D721Med (cell line): ENCODE measurements at regions not wholly inside any gene's neighbourhood (a gene's known extent, or its start where the extent isn't known, plus 50 kb on each side); places are given as distances from the start of the nearest gene placed in this dataset.

Experiments used
- DNase-seq: peaks from one replicate; pipeline ENCODE4 v3.0.0; 2011; ENCODE audit warnings: low spot score; ENCODE audit not compliant: insufficient read length
- FAIRE-seq: peaks from 2 replicates; lab custom pipeline; 2011; peaks lifted over from hg19 to GRCh38; lab: Jason Lieb, UNC
- TF ChIP-seq, protein P1 (sequence below): IDR thresholded peaks from 2 replicates; pipeline ENCODE4 v1.5.1; 2012; ENCODE audit warnings: mild to moderate bottlenecking, control low read depth; ENCODE audit not compliant: insufficient read depth; ENCODE audit errors: missing control alignments

DNA sequence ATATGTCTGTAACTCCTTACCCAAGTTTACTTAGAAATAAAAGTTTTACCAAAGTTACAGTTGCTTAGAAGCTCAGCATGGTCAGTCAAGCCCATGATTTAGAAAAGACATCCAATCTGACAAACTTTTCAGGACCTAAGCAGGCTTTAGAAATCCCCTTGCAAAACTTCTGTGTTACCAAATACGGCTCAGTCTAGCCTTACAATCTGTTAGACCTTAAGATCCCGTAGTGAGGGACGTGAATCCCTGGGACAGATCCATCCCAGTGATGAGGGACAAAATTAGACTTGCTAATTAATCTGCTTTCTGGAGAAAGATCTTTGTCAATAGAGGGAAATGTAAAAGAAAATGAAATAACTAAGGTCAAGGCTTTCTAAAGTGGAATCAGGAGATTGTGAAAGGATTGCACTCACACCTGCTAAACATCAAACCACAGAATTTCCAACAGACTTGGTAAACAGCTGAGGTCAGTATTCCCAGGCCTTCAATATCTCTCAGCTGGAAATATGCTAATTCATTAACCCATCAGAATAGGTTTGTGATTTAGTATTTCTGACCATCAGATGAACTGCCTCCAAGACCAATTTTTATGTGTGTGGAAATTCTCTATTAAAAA, 375.3 kb downstream of the DUSP10 start:
- FAIRE-seq (peak; percentile 41), DNase-seq (no peak)
- TF ChIP-seq, protein P1, sequence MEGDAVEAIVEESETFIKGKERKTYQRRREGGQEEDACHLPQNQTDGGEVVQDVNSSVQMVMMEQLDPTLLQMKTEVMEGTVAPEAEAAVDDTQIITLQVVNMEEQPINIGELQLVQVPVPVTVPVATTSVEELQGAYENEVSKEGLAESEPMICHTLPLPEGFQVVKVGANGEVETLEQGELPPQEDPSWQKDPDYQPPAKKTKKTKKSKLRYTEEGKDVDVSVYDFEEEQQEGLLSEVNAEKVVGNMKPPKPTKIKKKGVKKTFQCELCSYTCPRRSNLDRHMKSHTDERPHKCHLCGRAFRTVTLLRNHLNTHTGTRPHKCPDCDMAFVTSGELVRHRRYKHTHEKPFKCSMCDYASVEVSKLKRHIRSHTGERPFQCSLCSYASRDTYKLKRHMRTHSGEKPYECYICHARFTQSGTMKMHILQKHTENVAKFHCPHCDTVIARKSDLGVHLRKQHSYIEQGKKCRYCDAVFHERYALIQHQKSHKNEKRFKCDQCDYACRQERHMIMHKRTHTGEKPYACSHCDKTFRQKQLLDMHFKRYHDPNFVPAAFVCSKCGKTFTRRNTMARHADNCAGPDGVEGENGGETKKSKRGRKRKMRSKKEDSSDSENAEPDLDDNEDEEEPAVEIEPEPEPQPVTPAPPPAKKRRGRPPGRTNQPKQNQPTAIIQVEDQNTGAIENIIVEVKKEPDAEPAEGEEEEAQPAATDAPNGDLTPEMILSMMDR: no peak

DNA sequence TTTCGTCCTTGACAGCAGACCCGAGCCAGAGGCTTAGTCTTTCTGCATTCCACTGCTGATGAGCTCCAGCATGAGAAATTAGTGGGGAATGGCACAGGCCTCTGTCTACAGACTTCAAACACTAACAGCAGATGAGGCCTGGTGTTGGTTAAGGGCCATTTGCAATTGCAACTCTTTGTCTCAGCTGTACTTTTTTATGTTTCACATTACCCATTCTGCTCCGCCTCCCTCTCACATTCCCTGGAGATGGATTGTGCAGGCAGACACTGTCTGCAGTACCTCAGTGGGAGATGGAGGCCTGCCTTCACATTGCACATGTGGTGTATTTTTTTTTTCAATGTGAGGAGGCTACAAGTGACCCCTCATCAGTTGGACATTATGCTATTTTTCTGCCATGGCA, 370.2 kb downstream of the DUSP10 start:
- FAIRE-seq: no peak
- no peak for DNase-seq

DNA sequence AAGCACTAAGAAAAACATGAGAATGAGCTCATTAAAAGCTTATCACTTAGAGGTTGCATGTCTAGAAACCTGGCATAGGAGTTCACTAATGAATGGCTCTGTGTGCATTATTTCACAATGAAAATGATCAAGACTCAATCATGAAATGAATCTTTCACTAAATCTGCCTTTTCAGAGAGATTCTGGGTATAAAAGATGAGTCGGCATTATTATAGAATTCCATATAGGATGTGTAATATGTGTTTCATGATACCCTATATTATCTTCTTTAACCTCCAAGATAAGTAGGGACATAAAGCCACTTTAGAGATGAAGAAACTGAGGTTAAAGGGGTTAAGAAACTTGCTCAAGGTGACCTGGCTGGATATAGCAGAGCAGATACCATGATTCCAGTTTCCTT, 368.1 kb downstream of the DUSP10 start:
- TF ChIP-seq, protein P1: no peak
- no peak for FAIRE-seq
- no peak for DNase-seq

More for the DNA sequence above, 370.2 kb downstream of the DUSP10 start:
- TF ChIP-seq, protein P1: no peak

DNA sequence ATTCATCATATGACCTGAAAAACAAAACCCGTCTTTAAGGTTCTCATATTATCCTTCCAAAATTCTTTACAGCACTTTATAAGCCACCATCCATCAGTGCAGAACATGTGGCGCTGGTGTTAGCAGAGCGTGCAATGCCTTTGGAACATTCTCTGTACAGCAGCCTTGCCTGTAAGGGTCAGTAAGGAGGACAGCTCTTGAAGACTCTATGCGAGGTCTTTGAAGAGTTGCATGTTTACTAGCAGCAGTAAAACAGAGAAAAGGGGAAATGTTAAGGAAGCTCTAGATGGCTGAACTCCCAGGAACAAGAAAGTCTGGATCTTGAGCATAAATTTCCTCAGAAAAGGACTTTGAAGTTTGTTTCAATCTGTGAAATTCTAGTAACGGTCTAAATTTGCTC, 365.6 kb downstream of the DUSP10 start:
- DNase-seq (no peak), FAIRE-seq (no peak)
- TF ChIP-seq, protein P1: no peak

DNA sequence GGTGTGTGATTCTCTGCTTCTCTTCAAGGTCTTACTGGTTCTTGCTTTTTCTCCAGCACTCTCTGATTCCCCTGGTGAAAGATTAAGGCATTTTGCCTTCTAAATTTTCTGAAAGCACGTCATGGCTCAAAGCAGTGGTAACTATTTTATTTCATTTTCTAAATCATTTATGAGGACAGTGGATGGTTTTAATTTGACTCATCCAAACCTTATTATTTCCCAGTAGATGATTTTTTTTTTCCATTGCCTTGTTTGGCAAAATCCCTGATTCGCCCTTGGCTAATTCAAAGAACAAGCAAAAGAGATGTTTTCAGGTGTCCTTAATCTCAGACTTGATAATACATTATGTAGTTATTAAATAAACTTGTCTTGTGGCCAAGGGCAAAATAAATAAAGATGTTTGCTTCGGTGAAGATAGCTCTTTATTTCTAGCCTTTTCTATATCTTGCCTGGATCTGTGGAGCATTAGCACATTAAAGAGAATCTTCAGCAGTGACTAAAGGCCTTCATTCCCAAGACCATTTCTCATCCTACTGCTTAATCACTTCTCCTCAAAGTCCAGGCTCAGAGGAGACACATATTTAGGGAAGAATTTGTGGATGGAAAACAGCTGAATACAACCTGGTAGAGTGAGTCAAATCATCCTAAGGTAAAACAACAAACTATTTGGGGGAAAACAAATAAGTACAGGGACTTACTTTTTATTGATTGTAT, 359.8 kb downstream of the DUSP10 start:
- DNase-seq (no peak), FAIRE-seq (no peak)
- TF ChIP-seq, protein P1: no peak

DNA sequence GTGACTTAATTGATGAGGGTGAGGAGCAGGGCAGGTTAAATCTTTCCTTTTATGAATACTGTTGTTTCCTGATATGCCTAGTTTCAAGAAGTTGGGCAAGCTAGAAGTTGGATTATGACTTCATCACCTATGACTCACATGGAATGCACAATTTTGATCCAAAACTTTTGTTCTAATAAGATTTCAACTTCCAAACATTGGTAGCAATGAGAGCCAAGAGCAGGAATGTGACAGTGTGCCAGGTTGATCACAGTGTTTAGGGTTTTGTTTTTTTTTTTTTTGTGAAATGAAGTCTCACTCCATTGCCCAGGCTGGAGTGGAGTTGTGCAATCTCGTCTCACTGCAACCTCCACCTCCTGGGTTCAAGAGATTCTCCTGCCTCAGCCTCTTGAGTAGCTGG, 349.4 kb downstream of the DUSP10 start:
- TF ChIP-seq, protein P1: no peak
- FAIRE-seq (no peak), DNase-seq (no peak)

DNA sequence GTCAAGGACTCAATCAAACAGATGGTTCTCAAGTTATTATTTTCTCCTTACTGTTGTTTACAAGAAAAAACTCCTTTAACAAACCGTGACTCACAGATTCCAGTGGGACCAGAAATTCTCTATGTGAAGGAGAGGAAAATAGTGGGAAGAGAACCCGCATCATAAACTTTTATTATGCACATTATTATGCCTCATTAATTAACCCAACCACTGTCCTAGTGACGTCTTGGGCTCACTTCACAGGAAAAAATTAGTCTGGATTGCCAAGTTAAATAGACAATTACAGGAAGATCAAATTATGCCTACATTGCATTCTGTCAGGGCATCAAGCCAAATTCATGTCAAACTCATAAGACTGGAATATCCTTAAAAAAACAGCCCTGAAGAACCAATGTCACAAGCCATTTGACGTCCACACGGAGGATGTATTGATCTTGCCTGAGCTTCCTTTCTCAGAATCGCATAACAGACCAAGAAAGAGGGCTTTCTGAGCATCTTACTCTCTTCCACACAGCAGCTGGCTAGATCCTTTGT, 347.8 kb downstream of the DUSP10 start:
- TF ChIP-seq, protein P1: no peak
- FAIRE-seq (peak; percentile 32), DNase-seq (no peak)
